Tongue (tissue), 1 donor: ENCODE measurements at regions not wholly inside any gene's neighbourhood (a gene's known extent, or its start where the extent isn't known, plus 50 kb on each side); places are given as distances from the start of the nearest gene placed in this dataset.
A peak's percentile ranks its signal among the peaks of the same experiment; 100 is the strongest.

Experiments used
- DNase-seq: peaks from one replicate; pipeline ENCODE4 v3.0.0-alpha.2; 2015

GRCh38 chr7:131087756-131088658, 239.7 kb upstream of the MKLN1 start:
- peak; percentile 8 for DNase-seq

DNA sequence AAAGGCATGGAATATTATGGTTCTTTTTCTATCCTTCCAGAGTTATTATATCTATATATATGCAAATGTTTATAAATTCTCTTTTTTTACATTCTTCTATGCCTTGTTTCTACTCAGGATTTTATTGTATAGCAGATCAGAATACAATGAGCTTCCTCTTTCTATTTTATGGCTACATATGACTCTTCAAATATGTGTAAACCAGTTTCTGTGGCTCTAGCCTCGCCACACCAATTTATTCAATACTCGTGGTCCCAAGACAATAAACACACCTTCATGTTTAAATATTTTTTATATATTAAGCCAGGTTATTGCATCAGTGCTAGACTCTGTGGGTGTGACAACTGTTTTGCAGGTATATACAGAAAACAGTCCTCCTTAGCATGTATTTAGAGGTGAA, 237.5 kb upstream of the MKLN1 start:
- DNase-seq, result no peak

GRCh38 chr7:131090886-131091692, 236.6 kb upstream of the MKLN1 start:
- no peak for DNase-seq

- DNase-seq, result no peak
These were observed 233.0 kb upstream of the MKLN1 start for GRCh38 chr7:131094685-131095084.

DNA sequence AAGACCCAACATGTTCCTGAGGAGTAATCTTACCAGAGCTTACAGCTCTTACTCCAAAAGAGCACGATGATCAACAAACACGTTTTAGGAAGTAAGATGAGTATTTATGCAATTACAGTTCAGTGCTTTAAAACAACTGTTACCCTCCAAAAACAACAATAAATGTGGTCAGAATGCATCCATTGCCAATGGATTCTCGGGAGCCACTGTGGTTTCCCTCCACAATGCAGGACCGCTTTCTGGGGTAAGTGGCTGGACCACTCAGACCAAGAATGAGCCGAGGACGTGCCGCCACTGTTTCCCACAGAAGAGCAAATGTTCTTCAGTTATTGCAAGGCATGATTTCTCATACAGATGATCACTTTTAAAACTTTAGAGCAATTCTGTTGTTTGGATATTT, 232.3 kb upstream of the MKLN1 start:
- no peak for DNase-seq

- DNase-seq, result no peak
These were observed 231.3 kb upstream of the MKLN1 start for GRCh38 chr7:131096267-131096927.

DNA sequence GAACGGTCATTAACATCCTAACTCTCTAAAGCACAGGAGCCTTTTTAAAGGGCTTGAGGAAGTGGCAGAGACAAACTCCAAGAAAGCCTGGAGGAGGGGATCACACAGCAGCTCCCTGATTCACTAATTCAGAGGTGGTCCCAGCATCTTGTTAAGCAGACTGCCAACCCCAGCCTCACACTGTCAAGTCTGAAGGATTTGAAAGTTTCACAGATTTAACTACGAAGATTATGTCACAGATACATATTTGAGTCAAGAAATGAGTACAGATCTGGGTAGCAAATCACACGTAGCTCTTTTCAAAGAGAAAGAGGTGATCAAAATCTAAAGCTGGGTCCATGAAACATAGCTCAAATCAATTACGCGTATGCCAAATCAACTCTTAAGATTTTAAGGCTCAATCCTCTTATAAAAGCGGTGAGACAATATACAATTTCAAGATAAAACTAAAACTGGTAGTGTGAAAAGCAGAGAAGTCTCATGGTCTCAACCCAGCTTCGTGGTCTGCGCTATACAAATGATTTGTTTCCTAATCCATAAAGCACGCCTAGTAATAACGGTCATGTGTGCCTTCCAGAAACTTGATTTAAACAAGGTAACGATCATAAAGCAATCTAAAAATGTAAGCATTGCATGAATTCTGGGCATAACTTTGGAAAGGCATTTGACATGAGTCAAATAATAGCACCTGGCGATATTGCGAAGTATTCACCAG, 229.9 kb upstream of the MKLN1 start:
- DNase-seq, result no peak

GRCh38 chr7:131098527-131098926, 229.1 kb upstream of the MKLN1 start:
- DNase-seq, result no peak

- DNase-seq, result no peak
These were observed 227.2 kb upstream of the MKLN1 start for GRCh38 chr7:131100357-131101054.

DNA sequence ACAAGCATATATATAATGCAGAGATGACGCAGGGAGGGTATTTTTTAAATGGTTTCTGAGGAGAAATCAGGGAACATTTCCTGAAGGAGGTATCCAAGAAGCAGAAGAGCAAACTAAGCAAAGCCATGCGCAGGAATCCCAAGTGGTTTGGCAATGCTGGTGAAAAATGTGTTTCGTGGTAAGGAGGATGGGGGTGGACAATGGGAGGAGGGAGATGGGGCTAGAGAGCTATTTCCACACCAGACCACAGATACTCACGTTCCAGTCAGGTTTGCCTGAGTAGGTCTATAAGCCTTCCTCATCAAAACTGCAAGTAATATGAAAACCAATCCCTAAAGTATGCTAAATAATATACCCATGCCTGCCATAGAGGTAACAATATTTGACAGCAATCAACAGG, 223.7 kb upstream of the MKLN1 start:
- no peak for DNase-seq

GRCh38 chr7:131104596-131105293, 222.9 kb upstream of the MKLN1 start:
- DNase-seq, result no peak

- DNase-seq, result no peak
These were observed 222.3 kb upstream of the MKLN1 start for GRCh38 chr7:131105294-131105798.

GRCh38 chr7:131105799-131106680, 221.6 kb upstream of the MKLN1 start:
- DNase-seq, result peak; percentile 56

- DNase-seq, result no peak
These were observed 220.9 kb upstream of the MKLN1 start for GRCh38 chr7:131106681-131107336.

GRCh38 chr7:131107337-131108211, 220.1 kb upstream of the MKLN1 start:
- DNase-seq, result peak; percentile 66

GRCh38 chr7:131108212-131108940, 219.3 kb upstream of the MKLN1 start:
- peak; percentile 15 for DNase-seq
